Mesothelial cell of epicardium (in vitro differentiated cells): ENCODE measurements at regions not wholly inside any gene's neighbourhood (a gene's known extent, or its start where the extent isn't known, plus 50 kb on each side); places are given as distances from the start of the nearest gene placed in this dataset.

Experiments
- DNase-seq, 2 experiments: peaks; one replicate each; pipeline ENCODE4 v3.0.0; 2021; ENCODE audit warnings: low spot score in 2 of 2; ENCODE audit not compliant: unreplicated experiment in 2 of 2
- H3K27ac Mint-ChIP-seq: 2 replicates; pipeline ENCODE4 v1.8.0; 2021; ENCODE audit warnings: mixed read lengths
- H3K27me3 Mint-ChIP-seq: 2 replicates; pipeline ENCODE4 v1.8.0; 2021; ENCODE audit warnings: low read depth, mixed read lengths
- H3K36me3 Mint-ChIP-seq: 2 replicates; pipeline ENCODE4 v1.8.0; 2021; ENCODE audit warnings: mixed read lengths
- H3K4me1 Mint-ChIP-seq: 2 replicates; pipeline ENCODE4 v1.8.0; 2021; ENCODE audit warnings: mixed read lengths
- H3K4me3 Mint-ChIP-seq: 2 replicates; pipeline ENCODE4 v1.8.0; 2021; ENCODE audit warnings: mild to moderate bottlenecking, moderate library complexity, mixed read lengths
- H3K9me3 Mint-ChIP-seq: 2 replicates; pipeline ENCODE4 v1.8.0; 2021; ENCODE audit warnings: mixed read lengths
- CTCF ChIP-seq: fragments of 200-600 bp; sonication (generic); IDR thresholded peaks from one replicate; pipeline ENCODE4 v1.5.0; 2021; ENCODE audit warnings: antibody characterized with exemption; ENCODE audit not compliant: unreplicated experiment

GRCh38 chr20:50425076-50425475 is 85.1 kb upstream of the PTPN1 start:
- H3K27ac Mint-ChIP-seq: no peak overlapping the region
- H3K36me3 Mint-ChIP-seq: no peaks in the 10 kb centered on the region
- peaks cover 33% of the 10 kb centered on the region for H3K4me1 Mint-ChIP-seq
- H3K9me3 Mint-ChIP-seq: peaks cover 6% of the 10 kb centered on the region
- H3K4me3 Mint-ChIP-seq: no peak overlapping the region
- no peak for TF ChIP-seq CTCF
- no peak for DNase-seq
- no peaks in the 10 kb centered on the region for H3K27me3 Mint-ChIP-seq

GRCh38 chr20:50426866-50427718 is 83.1 kb upstream of the PTPN1 start:
- H3K4me1 Mint-ChIP-seq: peaks cover 36% of the 10 kb centered on the region
- H3K27ac Mint-ChIP-seq: no peak overlapping the region

GRCh38 chr20:50427719-50428083 is 82.5 kb upstream of the PTPN1 start:
- Mint-ChIP-seq H3K9me3 (no peaks in the 10 kb centered on the region), H3K4me1 (peaks cover 31% of the 10 kb centered on the region), H3K36me3 (no peaks in the 10 kb centered on the region), H3K27ac (no peak overlapping the region), H3K4me3 (no peak overlapping the region), H3K27me3 (no peaks in the 10 kb centered on the region)
- no peak for TF ChIP-seq CTCF
- no peak for DNase-seq

More at GRCh38 chr20:50426866-50427718, 83.1 kb upstream of the PTPN1 start:
- no peaks in the 10 kb centered on the region for H3K27me3 Mint-ChIP-seq
- no peak overlapping the region for H3K4me3 Mint-ChIP-seq
- no peaks in the 10 kb centered on the region for H3K36me3 Mint-ChIP-seq
- H3K9me3 Mint-ChIP-seq: no peaks in the 10 kb centered on the region
- no peak for TF ChIP-seq CTCF
- DNase-seq: no peak

DNA sequence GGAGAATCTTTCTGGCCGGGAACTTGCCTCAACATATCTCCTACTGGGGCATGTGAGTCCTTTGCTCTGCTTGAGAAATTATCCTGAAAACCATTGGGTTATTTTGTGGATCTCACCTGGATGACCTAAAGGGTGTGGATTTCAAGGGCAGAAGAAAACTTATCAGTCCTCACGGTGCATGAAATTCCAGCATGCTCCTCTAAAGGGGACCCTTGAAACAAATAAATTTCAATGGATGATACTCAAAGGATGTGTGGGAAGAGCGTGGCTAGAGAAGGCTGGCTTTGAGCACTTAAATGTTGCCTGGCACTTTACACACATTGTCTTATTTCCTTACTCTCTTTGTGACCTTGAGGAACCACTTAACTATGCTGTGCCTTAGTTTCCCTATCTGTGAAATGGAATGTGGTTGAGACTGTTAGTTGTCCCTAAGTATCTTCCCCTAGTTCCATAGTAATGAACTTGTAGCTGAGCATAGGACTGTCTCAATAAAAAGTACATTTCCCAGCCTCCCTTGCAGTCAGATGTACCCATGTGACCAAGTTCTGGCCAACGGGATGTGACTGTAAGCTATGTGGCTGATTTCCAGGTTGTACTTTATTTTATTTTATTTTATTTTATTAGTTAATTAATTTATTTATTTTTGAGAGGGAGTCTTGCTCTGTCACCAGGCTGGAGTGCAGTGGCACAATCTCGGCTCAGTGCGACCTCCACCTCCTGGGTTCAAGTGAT is 81.9 kb upstream of the PTPN1 start:
- H3K4me3 Mint-ChIP-seq: no peak overlapping the region
- no peaks in the 10 kb centered on the region for H3K27me3 Mint-ChIP-seq
- no peak for DNase-seq
- H3K4me1 Mint-ChIP-seq: peaks cover 29% of the 10 kb centered on the region
- H3K36me3 Mint-ChIP-seq: no peaks in the 10 kb centered on the region
- no peak overlapping the region for H3K27ac Mint-ChIP-seq
- no peak for TF ChIP-seq CTCF
- no peaks in the 10 kb centered on the region for H3K9me3 Mint-ChIP-seq

DNA sequence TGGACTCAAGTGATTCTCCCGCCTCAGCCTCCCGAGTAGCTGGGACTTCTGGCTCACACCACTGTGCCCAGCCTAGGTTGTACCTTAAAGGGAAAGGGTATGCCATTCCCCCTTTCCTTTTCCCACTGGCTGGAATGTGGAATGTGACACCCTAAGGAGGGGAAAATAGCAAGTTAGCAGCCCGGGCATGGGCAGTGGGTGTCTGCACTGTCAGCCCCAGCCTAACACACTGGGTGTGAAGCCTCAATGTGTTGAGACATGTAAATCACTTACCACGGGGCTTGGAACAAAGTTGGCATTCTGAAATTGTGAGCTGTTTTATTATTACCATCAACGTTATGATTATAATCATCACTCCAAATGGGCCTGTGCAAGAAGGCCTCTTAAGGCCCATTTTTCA is 80.8 kb upstream of the PTPN1 start:
- TF ChIP-seq CTCF: no peak
- no peaks in the 10 kb centered on the region for H3K27me3 Mint-ChIP-seq
- H3K27ac Mint-ChIP-seq: no peak overlapping the region
- H3K4me1 Mint-ChIP-seq: peaks cover 26% of the 10 kb centered on the region
- DNase-seq: no peak
- H3K9me3 Mint-ChIP-seq: no peaks in the 10 kb centered on the region
- H3K4me3 Mint-ChIP-seq: no peak overlapping the region
- H3K36me3 Mint-ChIP-seq: no peaks in the 10 kb centered on the region
